NCI-H526 treated with DMSO at 0.1 percent for 48 hours (cell line): ENCODE measurements at regions not wholly inside any gene's neighbourhood (a gene's known extent, or its start where the extent isn't known, plus 50 kb on each side); places are given as distances from the start of the nearest gene placed in this dataset.

ENCODE experiments used
- DNase-seq: peaks from one replicate; lab custom pipeline; 2025; lab: John Stamatoyannopoulos, UW

DNA sequence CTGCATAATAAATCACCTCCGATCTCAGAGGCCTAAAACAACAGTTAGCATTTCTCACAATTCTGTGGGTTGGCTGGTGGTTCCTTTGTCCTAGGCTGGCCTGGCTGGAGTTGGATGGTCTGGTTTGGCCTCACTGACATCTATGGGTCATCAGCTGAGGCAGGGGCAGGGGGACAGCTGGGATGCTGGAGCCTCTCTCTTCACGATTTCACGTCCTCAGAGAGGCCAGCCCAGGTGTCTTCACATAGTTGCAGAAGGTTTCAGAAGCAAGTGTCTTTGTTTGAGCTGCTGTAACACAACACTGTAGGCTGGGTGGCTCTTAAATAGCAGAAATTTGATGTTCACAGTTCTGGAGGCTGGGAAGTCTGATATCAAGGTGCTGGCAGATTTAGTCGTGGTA, 155.5 kb upstream of the CACNA1E start:
- no peak for DNase-seq

DNA sequence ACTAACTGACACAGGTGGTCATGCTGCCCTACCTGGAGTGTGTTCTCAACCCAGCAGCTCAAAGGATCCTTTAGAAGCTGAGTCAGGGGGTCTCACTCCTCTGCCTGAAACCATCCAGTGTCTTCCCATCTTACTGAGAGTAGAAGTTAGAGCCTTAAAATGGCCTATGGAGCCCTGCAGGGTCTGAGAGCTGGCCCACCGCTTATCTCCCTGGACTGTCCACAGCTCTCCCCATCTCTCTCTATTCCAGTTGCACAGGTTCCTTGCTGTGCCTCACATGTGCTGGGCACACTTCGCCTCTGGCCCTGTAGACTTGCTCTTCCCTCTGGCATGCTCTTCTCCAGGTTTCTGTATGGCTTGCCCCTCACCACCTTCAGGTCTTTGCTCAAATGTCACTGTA, 148.6 kb upstream of the CACNA1E start:
- no peak for DNase-seq

DNA sequence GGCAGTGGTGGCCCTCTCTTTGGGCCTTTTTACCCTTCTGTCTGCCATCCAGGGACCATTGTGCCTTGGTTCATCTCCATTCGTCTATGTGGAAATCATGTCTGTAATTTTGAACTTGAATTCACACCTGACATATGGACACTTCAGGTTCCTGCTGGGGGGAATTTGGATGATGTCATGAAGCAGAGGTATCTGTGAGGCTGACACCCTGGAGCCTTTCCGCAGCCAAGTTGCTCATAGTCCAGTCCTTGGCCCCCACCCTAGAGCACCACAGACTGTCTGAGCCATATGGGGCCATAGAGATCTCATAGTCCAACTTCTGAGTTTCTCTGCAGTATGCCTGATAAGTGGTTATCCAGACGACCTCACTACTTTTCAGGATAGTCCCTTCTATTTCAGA, 147.7 kb upstream of the CACNA1E start:
- DNase-seq, result no peak

DNA sequence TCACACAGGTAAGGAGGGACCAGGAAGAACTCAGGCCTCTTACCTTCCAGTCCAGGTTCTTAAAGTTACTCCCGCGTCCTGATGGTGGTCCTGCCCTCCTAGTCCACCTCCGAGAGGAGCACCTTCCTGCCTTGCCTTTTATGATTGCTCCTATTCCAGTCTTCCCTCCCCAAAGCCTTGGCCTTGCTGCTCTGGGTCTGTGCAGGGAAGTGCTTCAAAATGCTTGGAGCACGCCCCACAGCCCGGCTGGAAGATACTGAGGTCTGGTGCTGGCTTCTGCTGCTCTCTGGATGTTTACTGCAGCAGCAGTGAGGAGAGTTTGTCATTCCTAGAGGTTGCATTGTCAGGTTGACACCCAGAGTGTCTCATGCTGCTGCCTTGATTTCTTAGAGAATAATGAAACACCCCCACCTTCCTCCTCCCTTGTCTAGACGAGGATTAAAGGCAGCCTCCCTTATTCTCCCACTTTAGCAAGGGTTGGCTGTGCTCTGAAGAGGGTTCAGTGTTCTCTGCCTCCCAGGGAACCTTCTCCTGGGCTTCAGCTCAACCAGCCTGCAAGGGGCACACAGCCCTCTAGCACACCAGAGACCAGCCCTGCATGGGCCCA, 142.2 kb upstream of the CACNA1E start:
- DNase-seq, result no peak

DNA sequence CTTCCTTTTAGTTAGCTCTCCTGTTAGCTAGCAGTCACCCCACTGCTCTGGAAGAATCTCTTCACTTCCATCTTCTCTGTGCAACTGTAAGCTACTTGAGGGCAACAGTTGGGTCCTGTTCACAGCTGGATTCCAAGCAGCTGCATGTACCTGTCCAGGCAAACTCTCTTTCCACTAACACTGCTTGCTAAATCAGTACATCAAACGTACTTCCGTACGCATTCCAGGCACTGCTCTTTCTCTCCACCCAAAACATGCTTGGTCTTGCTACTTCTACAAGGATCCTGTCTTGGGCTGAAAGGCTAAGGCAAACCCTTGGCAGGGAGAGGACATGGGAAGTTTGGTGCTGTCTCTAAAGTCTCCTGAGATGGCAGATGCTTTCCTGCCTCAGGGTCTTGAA, 139.2 kb upstream of the CACNA1E start:
- no peak for DNase-seq

DNA sequence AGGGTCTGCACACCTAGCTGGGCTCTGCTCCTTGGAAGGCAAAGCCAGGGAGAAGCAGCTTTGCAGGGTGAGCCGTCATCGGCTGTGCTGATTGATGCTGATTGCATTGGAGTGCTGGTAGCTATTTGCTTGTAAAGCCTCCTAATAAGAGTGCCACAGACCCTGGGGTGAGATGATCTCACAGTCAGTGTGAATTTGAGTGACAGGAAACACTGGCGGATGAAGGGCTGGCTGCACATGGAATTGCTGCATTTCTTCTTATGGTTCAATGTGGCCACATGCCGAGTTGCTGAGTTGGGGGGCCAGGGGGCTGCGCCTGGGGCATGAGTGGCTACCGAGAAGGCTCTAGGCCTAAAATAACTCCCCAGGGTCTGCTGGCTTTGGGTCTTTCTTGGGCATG, 138.2 kb upstream of the CACNA1E start:
- DNase-seq, result no peak

DNA sequence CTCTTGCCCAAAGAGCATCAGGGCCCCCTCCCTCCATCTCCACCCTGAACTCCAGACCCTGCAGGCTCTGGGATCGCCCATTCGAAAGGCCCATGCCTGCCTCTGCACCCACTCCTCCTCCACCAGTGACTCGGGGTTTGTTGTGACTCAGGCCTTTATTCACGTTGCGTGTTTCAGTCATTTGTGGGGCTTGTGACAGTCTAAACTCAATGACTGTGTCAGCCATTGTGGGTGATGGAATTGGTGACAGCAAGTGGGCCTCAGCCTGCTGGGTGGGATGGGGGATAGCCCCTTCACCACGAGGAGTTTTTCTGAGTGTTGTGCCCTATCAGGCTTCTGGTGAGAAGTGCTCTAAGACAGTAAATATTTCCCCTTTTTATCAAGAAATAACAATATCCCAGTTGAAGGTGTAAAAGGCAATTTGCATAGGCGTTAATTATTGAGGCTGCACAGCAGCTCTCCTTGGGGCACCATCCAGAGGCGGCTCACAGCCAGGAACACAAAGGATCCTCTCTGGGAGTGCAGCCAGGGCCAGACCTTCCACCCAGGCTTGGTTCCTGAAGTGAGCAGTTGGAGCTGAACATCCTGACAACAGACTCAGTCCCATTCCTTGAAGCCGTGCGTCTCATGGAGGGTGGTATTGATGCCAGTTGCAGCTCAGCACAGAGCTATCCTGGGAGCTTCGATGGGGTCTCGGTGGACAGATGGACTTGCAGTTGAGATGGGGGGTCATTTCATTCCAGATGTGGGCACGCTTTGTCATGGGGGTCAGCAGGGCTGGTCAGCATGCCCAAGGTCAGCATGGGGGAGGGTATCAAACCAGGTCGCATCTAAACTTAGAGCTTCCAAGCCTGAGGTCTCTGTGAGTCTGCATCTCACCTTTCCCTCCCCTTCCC, 135.6 kb upstream of the CACNA1E start:
- no peak for DNase-seq

DNA sequence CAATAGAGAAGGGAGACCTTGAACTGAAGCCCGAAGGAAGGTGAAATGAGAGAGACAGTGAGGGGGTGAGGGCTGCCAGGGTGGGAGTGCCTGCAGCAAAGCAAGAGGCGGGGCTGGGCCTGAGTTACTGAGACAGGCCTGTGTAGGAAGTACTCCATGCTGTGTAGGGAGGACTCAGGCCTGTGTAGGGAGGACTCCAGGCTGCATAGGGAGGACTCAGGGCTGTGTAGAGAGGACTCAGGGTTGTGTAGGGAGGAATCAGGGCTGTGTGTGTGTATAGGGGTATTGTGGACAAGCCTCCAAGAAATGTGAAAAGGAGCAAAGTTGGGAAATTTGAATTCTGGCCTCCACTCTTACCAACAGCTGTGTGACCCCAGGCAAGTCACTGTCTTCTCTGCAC, 133.8 kb upstream of the CACNA1E start:
- DNase-seq, result no peak

DNA sequence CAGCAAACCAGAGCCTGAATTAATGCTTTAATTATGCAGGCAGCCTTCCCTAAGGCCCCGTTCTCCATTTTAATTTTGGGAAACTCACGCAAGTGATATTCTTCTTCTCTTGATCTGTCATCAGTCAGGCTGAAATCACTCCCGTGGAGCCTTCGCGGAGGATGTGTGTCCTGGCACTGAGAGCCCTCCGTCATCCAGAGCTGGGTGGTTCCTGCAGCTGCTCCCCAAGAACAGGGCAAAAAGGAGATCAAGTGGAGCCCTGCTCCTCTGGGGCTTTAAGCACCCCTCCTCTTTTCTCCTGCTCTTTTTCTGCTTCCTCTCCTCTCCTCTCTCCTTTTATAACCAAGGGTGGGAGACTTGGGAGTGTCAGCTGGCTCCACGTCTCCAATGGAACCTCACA, 133.2 kb upstream of the CACNA1E start:
- no peak for DNase-seq

DNA sequence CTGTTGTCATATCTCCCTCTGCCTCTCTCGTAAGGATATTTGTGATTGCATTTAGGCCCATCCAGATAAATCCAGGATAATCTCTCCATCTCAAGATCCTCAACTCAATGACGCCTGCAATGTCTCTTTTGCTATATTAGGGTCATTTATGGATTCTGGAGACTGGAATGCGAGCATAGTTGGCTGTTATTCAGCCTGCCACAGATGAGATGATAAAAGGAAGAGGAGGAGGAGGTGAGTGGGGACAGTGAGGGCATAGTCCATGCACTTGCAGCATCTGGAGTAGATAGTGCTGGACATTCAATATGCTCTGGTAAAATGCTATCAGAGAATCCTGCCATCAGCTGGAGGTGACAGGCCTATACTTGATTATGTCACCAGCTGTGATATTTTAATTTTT, 131.6 kb upstream of the CACNA1E start:
- DNase-seq, result no peak

DNA sequence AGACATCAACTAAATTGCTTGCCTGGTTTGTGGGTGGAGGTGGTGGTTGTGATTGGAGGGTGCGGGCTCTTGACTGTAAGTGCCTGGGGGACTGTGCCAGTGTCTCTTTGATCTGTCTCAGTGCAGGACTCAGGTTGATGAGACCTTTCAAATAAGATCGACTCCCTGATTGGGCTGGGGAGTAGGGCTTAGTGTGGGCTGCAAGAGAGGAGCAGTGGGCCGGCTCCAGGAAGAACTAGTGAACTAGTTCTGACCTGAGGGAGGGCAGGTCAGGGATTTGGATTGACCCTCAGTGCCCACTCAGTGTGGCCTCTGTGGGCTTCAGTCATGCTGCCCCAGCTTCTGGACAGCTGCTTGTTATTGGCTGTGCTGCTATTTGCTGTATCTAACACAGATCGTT, 130.6 kb upstream of the CACNA1E start:
- DNase-seq, result no peak

DNA sequence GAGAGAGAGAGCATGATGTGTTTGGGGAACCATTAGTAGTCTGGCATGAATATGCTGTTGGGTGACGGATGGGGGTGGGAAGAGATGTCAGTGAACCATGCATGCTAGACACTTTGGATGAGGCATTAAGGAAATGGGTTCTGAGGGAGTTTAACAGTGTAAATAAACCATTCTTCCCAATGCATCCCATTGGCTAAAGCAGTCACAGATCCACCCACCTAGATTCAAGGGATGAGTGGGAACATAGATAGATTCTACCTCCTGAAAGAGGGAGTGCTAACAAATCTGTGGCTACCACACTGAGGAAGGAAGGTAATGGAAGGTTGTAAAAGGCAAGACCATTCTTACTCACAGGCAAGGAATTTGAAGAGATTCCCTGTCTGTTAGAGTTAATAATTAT, 129.8 kb upstream of the CACNA1E start:
- DNase-seq, result no peak

DNA sequence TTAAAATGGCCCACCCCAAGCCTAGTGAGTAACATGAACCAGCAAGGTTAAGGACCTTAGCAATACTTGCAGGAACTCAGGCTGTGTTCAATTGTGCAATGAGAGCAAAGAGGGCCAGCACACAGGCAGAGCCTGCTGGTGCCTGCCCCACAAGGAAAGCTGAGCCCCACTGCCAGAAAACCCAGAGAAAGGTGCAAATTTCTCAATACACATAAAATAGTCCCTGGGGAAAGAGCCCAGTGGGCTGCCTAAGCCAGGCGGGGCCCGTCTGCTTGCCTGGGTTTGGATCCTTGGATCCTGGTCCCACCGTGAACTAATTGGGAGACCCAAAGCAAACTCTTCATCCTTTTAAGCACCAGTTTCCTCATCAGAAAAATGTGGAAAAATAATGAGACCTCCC, 128.5 kb upstream of the CACNA1E start:
- no peak for DNase-seq

DNA sequence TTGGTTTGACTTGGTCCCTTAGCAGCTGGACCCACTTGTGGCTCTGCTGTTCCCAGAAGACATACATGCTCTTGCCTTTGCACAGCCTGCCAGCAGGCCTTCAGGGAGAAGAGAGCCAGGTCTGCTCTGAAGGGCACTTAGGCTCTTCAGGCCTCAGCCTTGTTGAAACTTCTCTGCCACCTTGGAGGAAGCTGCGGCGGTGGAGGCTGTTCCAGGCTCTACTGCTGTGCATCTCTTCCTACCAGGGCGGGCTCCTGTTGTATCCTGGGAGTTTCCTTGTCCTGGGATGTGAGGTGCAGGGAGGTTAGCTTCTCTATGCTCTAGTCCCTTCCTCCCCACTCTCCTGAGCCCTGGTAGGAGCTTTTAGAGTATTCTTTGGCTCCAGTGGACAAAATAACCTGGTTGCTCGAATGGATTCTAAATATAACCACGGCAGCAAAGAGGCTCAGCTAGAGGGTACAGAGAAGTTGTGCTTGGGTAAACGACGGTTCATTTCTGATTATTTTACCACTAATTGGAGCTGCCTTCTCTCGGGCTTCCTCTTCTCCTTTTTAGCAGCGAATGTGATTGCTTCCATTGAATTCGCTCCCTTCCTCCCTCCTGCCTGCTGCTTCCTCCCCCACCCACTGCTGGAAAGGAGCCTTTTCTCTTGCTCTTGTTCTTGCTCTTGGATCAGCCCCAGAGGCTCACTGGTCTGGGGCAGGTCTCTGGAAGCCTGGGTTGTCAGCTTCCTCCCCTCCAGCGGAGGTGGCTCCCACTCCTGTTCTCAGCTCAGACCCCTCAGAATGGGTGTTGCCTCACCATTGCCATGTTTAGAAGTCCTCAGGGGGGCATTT, 126.6 kb upstream of the CACNA1E start:
- DNase-seq, result no peak

DNA sequence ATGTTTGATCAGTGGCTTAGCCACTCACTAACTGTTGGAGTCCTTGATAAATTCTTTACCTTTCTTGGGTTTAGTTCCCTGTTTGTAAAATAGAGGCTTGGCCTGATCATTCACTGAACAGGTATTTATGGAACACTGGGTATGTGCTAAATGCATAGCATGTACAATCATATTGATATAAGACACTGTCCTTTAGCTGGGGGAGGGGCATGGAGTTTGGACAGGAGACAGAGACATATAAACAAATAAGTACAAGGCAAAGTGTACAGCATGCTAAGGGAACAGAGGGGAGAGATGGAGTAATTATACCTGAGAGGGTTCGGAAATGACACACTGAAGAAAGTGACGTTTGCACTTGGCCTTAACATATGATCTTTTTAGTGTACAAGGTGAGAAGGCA, 124.3 kb upstream of the CACNA1E start:
- DNase-seq, result no peak

DNA sequence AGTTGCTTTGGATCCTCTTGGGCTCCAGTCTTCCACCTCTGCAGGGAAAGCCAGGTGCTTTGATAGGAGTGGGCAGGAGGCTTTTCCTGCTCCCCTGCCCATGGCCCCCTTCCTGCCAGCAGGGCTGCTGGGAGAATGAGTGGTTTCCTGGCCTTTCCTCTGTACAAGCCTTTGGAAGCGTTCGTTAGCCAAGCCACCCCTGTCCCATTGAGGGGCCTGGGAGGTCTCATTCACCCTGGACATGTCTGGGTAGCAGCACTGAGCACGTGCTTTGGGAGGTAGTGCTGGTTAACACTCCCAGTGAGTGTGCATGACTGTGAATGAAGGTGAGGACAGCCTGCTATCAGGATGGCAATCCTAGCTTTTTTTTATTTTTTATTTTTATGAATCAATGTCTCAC, 118.5 kb upstream of the CACNA1E start:
- DNase-seq, result no peak

DNA sequence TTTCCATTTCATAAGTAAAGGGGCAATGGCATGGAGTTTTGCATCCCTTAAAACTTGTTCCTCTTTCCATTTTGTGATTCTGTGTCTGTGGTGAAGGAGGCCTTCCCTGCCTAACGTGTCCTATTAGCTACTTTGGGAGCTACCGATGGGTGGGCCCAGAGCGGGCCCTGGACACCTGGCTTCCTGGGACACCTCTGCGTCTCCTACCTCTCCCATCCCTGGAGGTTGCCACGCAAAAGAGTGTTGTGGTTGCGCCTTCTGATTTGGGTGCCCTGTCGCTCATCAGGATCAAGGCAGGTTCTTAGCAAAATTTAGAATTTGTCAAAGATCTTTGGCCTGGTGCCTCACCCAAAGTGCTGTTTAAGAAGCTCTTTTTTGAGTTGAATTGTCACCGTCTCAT, 116.4 kb upstream of the CACNA1E start:
- no peak for DNase-seq

DNA sequence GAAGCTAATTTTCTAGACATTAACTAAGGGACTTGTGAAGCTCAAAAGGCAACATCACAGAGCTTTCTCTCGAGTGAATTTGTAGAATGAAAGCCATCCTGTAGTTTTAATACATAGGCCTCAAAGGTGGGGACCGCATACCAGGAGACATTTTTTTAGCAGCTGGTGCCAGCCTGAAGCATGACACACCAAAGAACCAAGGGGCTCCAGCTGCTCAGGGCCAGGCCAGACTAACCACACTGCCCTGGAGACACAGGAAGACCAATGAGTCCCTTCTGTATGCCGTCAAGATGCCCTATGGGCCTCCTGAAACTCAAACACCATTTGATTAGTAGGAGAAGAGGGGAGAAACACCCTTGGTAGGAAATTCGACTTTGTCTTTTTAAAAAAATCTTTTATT, 113.9 kb upstream of the CACNA1E start:
- DNase-seq, result no peak

DNA sequence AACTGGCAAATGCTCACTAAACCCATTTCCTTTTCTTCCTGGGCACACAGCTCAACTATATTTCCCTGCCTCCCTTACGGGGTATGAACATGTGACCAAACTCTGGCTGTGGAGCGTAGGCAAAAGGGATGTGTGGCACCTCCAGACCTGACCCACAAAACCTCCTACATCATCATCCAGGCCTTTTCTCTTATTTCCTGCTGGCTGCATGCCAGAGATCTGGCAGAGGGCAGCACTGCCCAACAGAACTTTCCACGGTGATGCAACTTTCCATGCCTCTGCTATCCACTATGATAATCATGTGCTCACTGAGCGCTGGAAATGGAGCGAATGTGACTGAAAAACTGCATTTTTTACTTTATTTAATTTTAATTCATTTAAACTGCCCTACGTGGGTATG, 99.6 kb upstream of the CACNA1E start:
- DNase-seq, result no peak

DNA sequence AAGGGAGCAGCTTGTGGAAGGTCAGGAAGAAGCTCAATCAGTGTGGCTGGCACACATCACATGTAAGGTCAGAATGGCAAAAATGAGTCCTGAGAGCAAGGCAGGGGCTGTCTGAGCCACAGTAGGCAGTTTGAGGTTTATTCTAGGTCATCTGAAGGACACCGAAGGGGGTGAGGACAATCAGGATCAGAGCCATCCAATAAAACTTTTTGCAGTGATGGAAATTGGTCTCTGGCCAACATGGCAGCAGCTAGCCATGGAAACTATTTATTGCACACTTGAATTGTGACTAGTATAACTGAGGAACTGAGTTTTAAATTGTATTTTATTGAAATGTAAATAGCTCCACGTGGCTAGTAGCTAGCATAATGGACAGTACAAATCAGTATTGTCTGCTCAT, 97.0 kb upstream of the CACNA1E start:
- DNase-seq, result no peak

DNA sequence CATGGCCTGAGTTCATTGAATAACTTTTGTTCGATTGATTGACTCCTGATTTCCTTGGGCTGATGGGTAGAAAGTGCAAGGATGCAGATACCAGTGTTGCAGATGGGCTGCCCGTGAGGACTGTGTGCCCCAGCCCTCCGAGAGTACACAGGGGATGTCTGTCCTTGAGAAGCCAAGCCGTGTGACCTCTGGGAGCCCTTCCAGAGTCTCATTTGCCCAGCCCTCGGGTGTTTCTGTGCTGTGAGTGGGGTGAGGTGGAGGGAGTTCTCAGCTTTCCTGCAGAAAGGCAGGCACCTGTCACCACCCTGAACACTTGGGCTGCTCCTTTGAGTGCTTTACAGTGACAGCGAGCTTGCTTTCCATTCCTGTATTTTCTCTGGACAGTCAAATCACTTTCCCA, 96.4 kb upstream of the CACNA1E start:
- DNase-seq, result no peak

DNA sequence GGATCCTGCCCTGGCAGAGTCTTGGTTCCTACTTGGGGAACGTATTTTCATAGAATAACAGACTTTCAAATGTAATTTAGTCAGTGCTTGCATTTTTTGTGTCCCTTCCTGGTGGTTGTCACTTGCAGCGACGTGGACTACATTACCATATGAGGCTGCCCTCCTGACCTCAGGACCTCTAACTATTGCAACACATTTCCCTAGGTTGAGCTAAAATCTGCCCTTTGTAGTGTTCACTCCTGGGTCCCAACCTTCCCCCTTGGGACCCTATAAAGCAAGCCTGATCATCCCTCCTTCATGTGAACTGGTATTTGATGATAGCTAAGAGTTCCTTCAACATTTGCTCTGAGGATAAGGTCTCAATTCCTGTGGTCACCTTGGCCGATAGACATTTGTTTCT, 95.6 kb upstream of the CACNA1E start:
- DNase-seq, result no peak
